Activated naive CD4-positive, alpha-beta T cell treated with anti-CD3 and anti-CD28 coated beads, Interleukin-2, amount 50 U/mL, for 24 hours (primary cell): ENCODE measurements at regions not wholly inside any gene's neighbourhood (a gene's known extent, or its start where the extent isn't known, plus 50 kb on each side); places are given as distances from the start of the nearest gene placed in this dataset.

Source experiments
- H3K27ac Mint-ChIP-seq: one replicate; pipeline ENCODE4 v1.8.0; 2021; ENCODE audit warnings: mild to moderate bottlenecking, mixed read lengths
- H3K27me3 Mint-ChIP-seq: one replicate; pipeline ENCODE4 v1.8.0; 2021; ENCODE audit warnings: mixed read lengths
- H3K36me3 Mint-ChIP-seq: one replicate; pipeline ENCODE4 v1.8.0; 2021; ENCODE audit warnings: mixed read lengths
- H3K4me1 Mint-ChIP-seq: one replicate; pipeline ENCODE4 v1.8.0; 2021; ENCODE audit warnings: mixed read lengths
- H3K4me3 Mint-ChIP-seq: one replicate; pipeline ENCODE4 v1.8.0; 2021; ENCODE audit warnings: mild to moderate bottlenecking, mixed read lengths
- H3K9me3 Mint-ChIP-seq: one replicate; pipeline ENCODE4 v1.8.0; 2021; ENCODE audit warnings: mixed read lengths

GRCh38 chr5:27516437-27516836 is 478.1 kb upstream of the CDH9 start:
- Mint-ChIP-seq H3K4me3 (no peak overlapping the region), H3K27me3 (no peaks in the 10 kb centered on the region), H3K36me3 (no peaks in the 10 kb centered on the region), H3K4me1 (no peaks in the 10 kb centered on the region), H3K27ac (no peak overlapping the region), H3K9me3 (peaks cover 9% of the 10 kb centered on the region)

GRCh38 chr5:27511061-27511460 is 472.7 kb upstream of the CDH9 start:
- Mint-ChIP-seq H3K4me3 (no peak overlapping the region), H3K27ac (no peak overlapping the region), H3K27me3 (no peaks in the 10 kb centered on the region), H3K4me1 (no peaks in the 10 kb centered on the region), H3K36me3 (no peaks in the 10 kb centered on the region), H3K9me3 (peaks cover under 1% of the 10 kb centered on the region)

- no peaks in the 10 kb centered on the region for H3K4me1 Mint-ChIP-seq
- no peak overlapping the region for H3K27ac Mint-ChIP-seq
- no peaks in the 10 kb centered on the region for H3K36me3 Mint-ChIP-seq
- H3K9me3 Mint-ChIP-seq = peaks cover 10% of the 10 kb centered on the region
- no peaks in the 10 kb centered on the region for H3K27me3 Mint-ChIP-seq
- H3K4me3 Mint-ChIP-seq = no peak overlapping the region
Observed at GRCh38 chr5:27503813-27504212, 465.4 kb upstream of the CDH9 start.

GRCh38 chr5:27502236-27502635 is 463.9 kb upstream of the CDH9 start:
- H3K9me3 Mint-ChIP-seq = peaks cover 10% of the 10 kb centered on the region
- no peaks in the 10 kb centered on the region for H3K27me3 Mint-ChIP-seq
- H3K36me3 Mint-ChIP-seq = no peaks in the 10 kb centered on the region
- H3K4me3 Mint-ChIP-seq = no peak overlapping the region
- H3K4me1 Mint-ChIP-seq = no peaks in the 10 kb centered on the region
- no peak overlapping the region for H3K27ac Mint-ChIP-seq

GRCh38 chr5:27497491-27497890 is 459.1 kb upstream of the CDH9 start:
- no peak overlapping the region for H3K27ac Mint-ChIP-seq
- H3K4me1 Mint-ChIP-seq = no peaks in the 10 kb centered on the region
- no peaks in the 10 kb centered on the region for H3K36me3 Mint-ChIP-seq
- H3K27me3 Mint-ChIP-seq = no peaks in the 10 kb centered on the region
- no peak overlapping the region for H3K4me3 Mint-ChIP-seq
- peaks cover 12% of the 10 kb centered on the region for H3K9me3 Mint-ChIP-seq

- Mint-ChIP-seq H3K27ac (no peak overlapping the region), H3K4me1 (no peaks in the 10 kb centered on the region), H3K36me3 (no peaks in the 10 kb centered on the region), H3K9me3 (peaks cover 13% of the 10 kb centered on the region), H3K4me3 (no peak overlapping the region), H3K27me3 (no peaks in the 10 kb centered on the region)
Observed at GRCh38 chr5:27494887-27495286, 456.5 kb upstream of the CDH9 start.

GRCh38 chr5:27491746-27492439 is 453.5 kb upstream of the CDH9 start:
- Mint-ChIP-seq H3K9me3 (peaks cover 13% of the 10 kb centered on the region), H3K27ac (no peak overlapping the region), H3K36me3 (no peaks in the 10 kb centered on the region), H3K4me1 (no peaks in the 10 kb centered on the region), H3K4me3 (no peak overlapping the region), H3K27me3 (no peaks in the 10 kb centered on the region)

GRCh38 chr5:27491047-27491446 is 452.7 kb upstream of the CDH9 start:
- Mint-ChIP-seq H3K9me3 (peaks cover 13% of the 10 kb centered on the region), H3K4me1 (no peaks in the 10 kb centered on the region), H3K4me3 (no peak overlapping the region), H3K27me3 (no peaks in the 10 kb centered on the region), H3K27ac (no peak overlapping the region), H3K36me3 (no peaks in the 10 kb centered on the region)

- no peak overlapping the region for H3K4me3 Mint-ChIP-seq
- H3K4me1 Mint-ChIP-seq = no peaks in the 10 kb centered on the region
- H3K27me3 Mint-ChIP-seq = no peaks in the 10 kb centered on the region
- H3K36me3 Mint-ChIP-seq = no peaks in the 10 kb centered on the region
- peaks cover 20% of the 10 kb centered on the region for H3K9me3 Mint-ChIP-seq
- no peak overlapping the region for H3K27ac Mint-ChIP-seq
Observed at GRCh38 chr5:27489701-27490100, 451.3 kb upstream of the CDH9 start.

GRCh38 chr5:27482663-27483062 is 444.3 kb upstream of the CDH9 start:
- Mint-ChIP-seq H3K27ac (no peak overlapping the region), H3K36me3 (no peaks in the 10 kb centered on the region), H3K27me3 (no peaks in the 10 kb centered on the region), H3K4me1 (no peaks in the 10 kb centered on the region), H3K4me3 (no peak overlapping the region), H3K9me3 (peaks cover 21% of the 10 kb centered on the region)

GRCh38 chr5:27479859-27480258 is 441.5 kb upstream of the CDH9 start:
- Mint-ChIP-seq H3K27ac (no peak overlapping the region), H3K4me1 (no peaks in the 10 kb centered on the region), H3K36me3 (no peaks in the 10 kb centered on the region), H3K9me3 (peaks cover 14% of the 10 kb centered on the region), H3K4me3 (no peak overlapping the region), H3K27me3 (no peaks in the 10 kb centered on the region)

- H3K9me3 Mint-ChIP-seq = peaks cover 11% of the 10 kb centered on the region
- no peaks in the 10 kb centered on the region for H3K27me3 Mint-ChIP-seq
- no peaks in the 10 kb centered on the region for H3K4me1 Mint-ChIP-seq
- H3K27ac Mint-ChIP-seq = no peak overlapping the region
- no peak overlapping the region for H3K4me3 Mint-ChIP-seq
- no peaks in the 10 kb centered on the region for H3K36me3 Mint-ChIP-seq
Observed at GRCh38 chr5:27477550-27477949, 439.2 kb upstream of the CDH9 start.

- no peak overlapping the region for H3K4me3 Mint-ChIP-seq
- H3K9me3 Mint-ChIP-seq = peaks cover 11% of the 10 kb centered on the region
- H3K27ac Mint-ChIP-seq = no peak overlapping the region
- no peaks in the 10 kb centered on the region for H3K27me3 Mint-ChIP-seq
- no peaks in the 10 kb centered on the region for H3K36me3 Mint-ChIP-seq
- H3K4me1 Mint-ChIP-seq = no peaks in the 10 kb centered on the region
Observed at GRCh38 chr5:27476356-27476988, 438.1 kb upstream of the CDH9 start.

GRCh38 chr5:27475063-27475462 is 436.7 kb upstream of the CDH9 start:
- Mint-ChIP-seq H3K4me1 (no peaks in the 10 kb centered on the region), H3K9me3 (peaks cover 6% of the 10 kb centered on the region), H3K27ac (no peak overlapping the region)

GRCh38 chr5:27474395-27474794 is 436.0 kb upstream of the CDH9 start:
- no peak overlapping the region for H3K27ac Mint-ChIP-seq
- H3K4me3 Mint-ChIP-seq = no peak overlapping the region
- no peaks in the 10 kb centered on the region for H3K27me3 Mint-ChIP-seq
- no peaks in the 10 kb centered on the region for H3K4me1 Mint-ChIP-seq
- H3K9me3 Mint-ChIP-seq = peaks cover 6% of the 10 kb centered on the region
- H3K36me3 Mint-ChIP-seq = no peaks in the 10 kb centered on the region

More at GRCh38 chr5:27475063-27475462, 436.7 kb upstream of the CDH9 start:
- Mint-ChIP-seq H3K27me3 (no peaks in the 10 kb centered on the region), H3K36me3 (no peaks in the 10 kb centered on the region), H3K4me3 (no peak overlapping the region)

- Mint-ChIP-seq H3K27me3 (no peaks in the 10 kb centered on the region), H3K36me3 (no peaks in the 10 kb centered on the region), H3K4me1 (no peaks in the 10 kb centered on the region), H3K27ac (no peak overlapping the region), H3K9me3 (peaks cover 6% of the 10 kb centered on the region), H3K4me3 (no peak overlapping the region)
Observed at GRCh38 chr5:27474047-27474309, 435.6 kb upstream of the CDH9 start.
